Psoas muscle (tissue), 7 donors: ENCODE measurements at regions not wholly inside any gene's neighbourhood (a gene's known extent, or its start where the extent isn't known, plus 50 kb on each side); places are given as distances from the start of the nearest gene placed in this dataset.

Experiments used
- ATAC-seq, 4 donors: fragments of 200-7000 bp; cut with Tn5 transposase; one replicate each; pipeline ENCODE4 v1.9.1; 2020; ENCODE audit warnings: moderate library complexity in 3 of 4, mild to moderate bottlenecking in 2 of 4
- DNase-seq, 2 donors: peaks; one replicate each; pipeline ENCODE4 v3.0.0-alpha.2; 2020
- H3K27ac ChIP-seq: fragments of 200-600 bp; one replicate; pipeline ENCODE4 v1.8.0; 2022
- H3K27me3 ChIP-seq, 3 donors: fragments of 200-600 bp in 1 of 3; one replicate each; pipeline versions ENCODE4 v1.6.1 to v1.8.0; 2013 to 2022; ENCODE audit warnings: low read length in 2 of 3, mild to moderate bottlenecking in 2 of 3, moderate library complexity in 1 of 3; ENCODE audit not compliant: insufficient read depth in 3 of 3
- H3K36me3 ChIP-seq, 2 donors: fragments of 200-600 bp in 1 of 2; one replicate each; pipeline versions ENCODE4 v1.6.1 to v1.8.0; 2013 to 2022; ENCODE audit warnings: low read depth in 1 of 2, mild to moderate bottlenecking in 1 of 2, moderate library complexity in 1 of 2; ENCODE audit not compliant: insufficient read depth in 1 of 2
- H3K4me1 ChIP-seq: fragments of 200-600 bp; one replicate; pipeline ENCODE4 v1.8.0; 2022
- H3K4me3 ChIP-seq: fragments of 200-600 bp; one replicate; pipeline ENCODE4 v1.8.0; 2022; ENCODE audit warnings: mild to moderate bottlenecking
- H3K9me3 ChIP-seq: fragments of 200-600 bp; one replicate; pipeline ENCODE4 v1.8.0; 2022
- WGBS, 3 donors: extraction: QIAGEN DNeasy Blood & Tissue Kit; methylation state at CpG; one replicate each; pipeline versions ENCODE4 v1.1.6 to v1.1.7; 2013; 5-methylcytosine and 5-hydroxymethylcytosine counted together
- intact Hi-C, 2 donors: fragments of 100-400 bp; cut with DNase I; formaldehyde crosslinking; loops; one replicate each; pipeline versions ENCODE4 v1.11.0 to v1.14.2; 2022
- TF ChIP-seq, protein P1 (sequence below): fragments of 200-600 bp; IDR thresholded peaks from one replicate; pipeline ENCODE4 v1.8.0; 2022; ENCODE audit warnings: antibody characterized with exemption
- donor health status: healthy with polysubstance abuse.
- donor health status: DM: no; HTN: no; CAD: no; lungs with moderate emphysema.
- donor health status: Bipolar disorder and iron deficiency.
- donor health status: healthy.
- donor health status: DM: yes; HTN: yes; CAD: no.
- donor health status: DM: no; HTN: no; CAD: no.
- donor health status: DM: yes; HTN: yes; CAD: no.

DNA sequence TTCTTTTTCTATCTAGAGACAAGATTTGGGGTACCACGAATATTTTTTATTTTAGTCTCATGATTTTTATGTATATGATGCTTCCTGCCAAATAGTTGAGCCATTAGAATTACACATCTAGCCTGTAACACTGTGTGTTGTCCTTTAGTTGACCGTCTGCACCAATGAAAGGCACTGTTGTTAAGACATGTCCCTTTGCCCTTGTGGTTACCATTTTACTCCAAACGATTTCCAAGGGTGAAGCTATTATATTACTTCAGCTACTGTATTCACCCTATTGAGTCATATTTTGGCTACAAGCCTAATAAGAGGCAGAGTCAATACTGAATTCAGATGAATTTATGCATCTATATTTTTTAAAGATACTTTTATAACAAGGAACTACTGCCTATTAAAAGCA, 207.6 kb downstream of the CETN3 start:
- WGBS, 3 donors = 27 to 34% (median 29%) methylated on average over 3 of the region's 3 CpGs
- Histone ChIP-seq H3K27ac (no peak overlapping the region), H3K36me3 (no peaks in the 10 kb centered on the region), H3K27me3 (no peaks in the 10 kb centered on the region), H3K4me3 (no peak overlapping the region), H3K4me1 (no peaks in the 10 kb centered on the region), H3K9me3 (peaks cover 9% of the 10 kb centered on the region)
- TF ChIP-seq, protein P1, sequence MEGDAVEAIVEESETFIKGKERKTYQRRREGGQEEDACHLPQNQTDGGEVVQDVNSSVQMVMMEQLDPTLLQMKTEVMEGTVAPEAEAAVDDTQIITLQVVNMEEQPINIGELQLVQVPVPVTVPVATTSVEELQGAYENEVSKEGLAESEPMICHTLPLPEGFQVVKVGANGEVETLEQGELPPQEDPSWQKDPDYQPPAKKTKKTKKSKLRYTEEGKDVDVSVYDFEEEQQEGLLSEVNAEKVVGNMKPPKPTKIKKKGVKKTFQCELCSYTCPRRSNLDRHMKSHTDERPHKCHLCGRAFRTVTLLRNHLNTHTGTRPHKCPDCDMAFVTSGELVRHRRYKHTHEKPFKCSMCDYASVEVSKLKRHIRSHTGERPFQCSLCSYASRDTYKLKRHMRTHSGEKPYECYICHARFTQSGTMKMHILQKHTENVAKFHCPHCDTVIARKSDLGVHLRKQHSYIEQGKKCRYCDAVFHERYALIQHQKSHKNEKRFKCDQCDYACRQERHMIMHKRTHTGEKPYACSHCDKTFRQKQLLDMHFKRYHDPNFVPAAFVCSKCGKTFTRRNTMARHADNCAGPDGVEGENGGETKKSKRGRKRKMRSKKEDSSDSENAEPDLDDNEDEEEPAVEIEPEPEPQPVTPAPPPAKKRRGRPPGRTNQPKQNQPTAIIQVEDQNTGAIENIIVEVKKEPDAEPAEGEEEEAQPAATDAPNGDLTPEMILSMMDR = no peak
- DNase-seq (no peak), ATAC-seq (no peak)
- intact Hi-C loops = no loop called here

DNA sequence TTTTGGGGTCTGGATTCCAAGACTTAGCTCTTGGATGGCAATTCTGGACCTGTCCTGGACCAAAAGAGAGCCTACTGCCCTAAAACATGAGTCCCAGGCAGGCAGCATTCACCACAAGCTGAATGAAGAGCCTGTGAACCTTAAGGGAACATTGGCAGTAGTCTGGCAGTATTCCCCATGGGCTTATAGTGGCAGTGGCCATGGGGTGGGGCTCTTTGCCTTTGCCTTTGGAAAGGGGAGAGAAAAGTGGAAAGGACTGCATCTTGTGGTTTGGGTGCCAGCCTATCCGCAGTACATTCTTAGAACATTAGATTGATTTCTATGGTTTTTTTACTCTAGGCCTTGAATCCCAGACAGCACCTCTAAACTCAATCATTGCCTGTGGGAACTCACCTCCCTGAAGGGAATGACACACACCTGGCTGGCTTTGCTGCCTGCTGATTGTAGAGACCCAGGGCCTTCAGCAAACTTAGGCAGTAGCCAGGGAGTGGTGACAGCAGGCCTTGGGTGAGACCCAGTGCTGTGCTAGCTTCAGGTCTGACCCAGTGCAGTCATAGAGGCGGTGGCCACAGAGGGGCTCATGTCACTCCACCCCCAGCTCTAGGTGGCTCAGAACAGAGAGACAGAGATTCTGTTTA, 216.3 kb downstream of the CETN3 start:
- Histone ChIP-seq H3K9me3 (no peaks in the 10 kb centered on the region), H3K27ac (no peak overlapping the region), H3K27me3 (no peaks in the 10 kb centered on the region), H3K36me3 (no peaks in the 10 kb centered on the region), H3K4me3 (no peak overlapping the region), H3K4me1 (no peaks in the 10 kb centered on the region)
- DNase-seq (no peak), ATAC-seq (no peak)
- TF ChIP-seq, protein P1 = no peak
- 93 to 100% (median 95%) methylated on average over 2 of the region's 2 CpGs for WGBS, 3 donors
- intact Hi-C loops = no loop called here

DNA sequence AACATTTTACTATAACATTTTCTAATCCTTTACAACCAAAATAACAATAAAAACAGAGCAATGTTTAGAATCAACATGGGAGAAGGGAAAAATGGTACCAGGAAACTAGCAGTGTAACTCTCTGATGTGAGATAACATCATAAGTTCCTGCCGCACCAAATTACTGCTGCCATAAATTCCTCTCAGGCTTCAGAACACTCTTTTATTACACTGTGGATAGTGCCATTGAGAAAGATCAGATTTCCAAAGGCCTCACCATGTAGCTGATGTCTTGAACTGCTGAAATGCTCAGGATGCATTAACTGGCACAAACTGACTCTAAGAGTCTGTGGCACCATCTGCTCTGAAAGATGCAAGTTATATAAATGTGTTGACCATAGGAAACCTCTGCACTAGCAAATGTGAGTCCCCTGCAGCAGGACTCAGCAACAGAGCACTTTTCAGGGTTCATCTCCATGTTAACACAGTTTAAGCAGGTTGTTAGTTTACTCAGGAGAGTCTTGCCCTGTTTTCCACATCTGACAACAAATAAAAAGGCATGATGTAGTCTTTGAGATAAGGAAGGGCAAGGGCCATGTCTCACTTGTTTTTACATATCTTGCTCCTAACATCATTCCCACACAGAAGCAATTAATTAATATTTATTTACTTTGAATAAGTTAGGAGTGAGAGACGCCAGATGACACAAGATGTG, 218.1 kb downstream of the CETN3 start:
- no peaks in the 10 kb centered on the region for H3K27me3 ChIP-seq
- DNase-seq (no peak), ATAC-seq (no peak)
- no peak overlapping the region for H3K27ac ChIP-seq
- intact Hi-C loops = no loop called here
- H3K9me3 ChIP-seq = no peaks in the 10 kb centered on the region
- no peaks in the 10 kb centered on the region for H3K4me1 ChIP-seq
- TF ChIP-seq, protein P1 = no peak
- WGBS, 3 donors = 52 to 58% (median 58%) methylated on average over 2 of the region's 2 CpGs
- H3K36me3 ChIP-seq = no peaks in the 10 kb centered on the region
- no peak overlapping the region for H3K4me3 ChIP-seq

DNA sequence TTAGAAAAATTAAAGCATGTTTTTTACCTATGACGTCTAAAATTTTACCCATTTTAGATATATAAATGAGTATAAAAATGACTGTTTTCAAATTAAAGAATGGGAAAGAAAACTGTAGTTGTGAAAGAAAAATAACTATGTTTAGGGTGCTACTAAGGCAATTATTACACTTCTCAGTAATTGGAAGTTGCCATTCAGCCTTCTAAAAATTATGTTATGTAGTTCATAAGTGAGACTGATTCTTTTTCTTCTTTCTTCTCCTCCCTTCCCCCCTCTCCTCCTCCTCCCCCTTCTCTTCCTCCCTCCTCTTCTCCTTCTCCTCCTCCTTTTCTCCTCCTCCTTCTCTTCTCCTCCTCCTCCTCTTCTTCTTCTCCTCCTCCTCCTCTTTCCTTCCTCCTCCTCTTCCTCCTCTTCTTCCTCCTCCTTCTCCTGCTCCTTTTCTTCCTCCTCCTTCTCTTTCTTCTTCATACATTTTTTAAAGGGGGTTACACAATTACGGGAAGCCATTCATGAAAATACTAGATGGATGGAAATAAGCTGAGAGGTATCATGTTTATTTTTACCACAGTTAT, 223.6 kb downstream of the CETN3 start:
- 85 to 94% (median 93%) methylated on average over 2 of the region's 2 CpGs for WGBS, 3 donors
- Histone ChIP-seq H3K9me3 (no peaks in the 10 kb centered on the region), H3K4me1 (no peaks in the 10 kb centered on the region), H3K27me3 (no peaks in the 10 kb centered on the region), H3K27ac (no peak overlapping the region), H3K4me3 (no peak overlapping the region), H3K36me3 (no peaks in the 10 kb centered on the region)
- no peak for DNase-seq
- ATAC-seq = no peak
- intact Hi-C loops = loop anchor here in 1 of 2 donors (10.0 kb wide), 1 partner anchor 1471 kb away; no protein-coding TSS in a partner anchor
- TF ChIP-seq, protein P1 = no peak
